ENCODE measurements at regions not wholly inside any gene's neighbourhood (a gene's known extent, or its start where the extent isn't known, plus 50 kb on each side); places are given as distances from the start of the nearest gene placed in this dataset.
A peak's percentile ranks its signal among the peaks of the same experiment; 100 is the strongest.
"Not testable (repeated sequence)": the region's sequence is repeated elsewhere in the genome, so short reads cannot be mapped to it uniquely, and the experiment has no call there.

DNA sequence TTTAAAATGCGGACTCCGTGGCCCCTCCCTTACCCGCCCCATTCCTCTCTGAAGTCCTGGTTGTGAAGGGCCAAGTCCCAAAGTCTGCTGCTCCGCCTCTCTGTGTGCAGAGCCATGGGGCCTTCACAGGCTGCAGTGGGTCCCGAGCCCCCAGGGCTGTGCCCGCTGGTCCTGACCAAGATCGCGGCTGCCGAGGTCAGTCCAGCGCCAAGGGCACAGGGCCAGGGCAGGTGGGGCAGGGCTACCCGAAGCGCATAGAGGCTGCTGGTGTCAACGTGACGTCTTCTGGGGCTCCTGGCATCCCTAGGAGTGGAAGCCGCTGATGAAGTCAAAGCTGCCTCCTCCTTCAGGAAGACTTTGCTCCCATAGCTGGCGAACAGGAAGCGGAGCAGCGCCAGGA lies 858.8 kb downstream of the TUBA3C start:
- DNase-seq; ATAC-seq; intact Hi-C loops (cut with DNase I, micrococcal nuclease): not testable (repeated sequence)

DNA sequence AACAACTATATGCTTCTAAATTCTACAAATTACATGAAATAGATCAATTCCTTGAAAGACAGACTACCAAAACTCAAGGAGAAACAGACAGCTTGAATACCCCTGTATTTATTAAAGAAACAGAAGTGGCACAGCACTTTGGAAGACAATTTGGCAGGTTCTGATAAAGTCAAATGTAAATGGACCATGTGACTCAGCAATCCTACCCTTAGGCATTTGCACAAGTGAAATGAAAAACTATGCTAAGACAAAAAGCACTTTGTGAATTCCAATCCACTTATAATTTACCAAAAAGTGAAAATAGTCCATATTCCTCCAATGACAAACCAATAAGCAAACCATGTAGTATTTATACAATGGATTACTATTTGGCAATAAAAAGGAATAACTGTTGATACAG lies 862.0 kb downstream of the TUBA3C start:
- DNase-seq; ATAC-seq; intact Hi-C loops (cut with DNase I, micrococcal nuclease): not testable (repeated sequence)

DNA sequence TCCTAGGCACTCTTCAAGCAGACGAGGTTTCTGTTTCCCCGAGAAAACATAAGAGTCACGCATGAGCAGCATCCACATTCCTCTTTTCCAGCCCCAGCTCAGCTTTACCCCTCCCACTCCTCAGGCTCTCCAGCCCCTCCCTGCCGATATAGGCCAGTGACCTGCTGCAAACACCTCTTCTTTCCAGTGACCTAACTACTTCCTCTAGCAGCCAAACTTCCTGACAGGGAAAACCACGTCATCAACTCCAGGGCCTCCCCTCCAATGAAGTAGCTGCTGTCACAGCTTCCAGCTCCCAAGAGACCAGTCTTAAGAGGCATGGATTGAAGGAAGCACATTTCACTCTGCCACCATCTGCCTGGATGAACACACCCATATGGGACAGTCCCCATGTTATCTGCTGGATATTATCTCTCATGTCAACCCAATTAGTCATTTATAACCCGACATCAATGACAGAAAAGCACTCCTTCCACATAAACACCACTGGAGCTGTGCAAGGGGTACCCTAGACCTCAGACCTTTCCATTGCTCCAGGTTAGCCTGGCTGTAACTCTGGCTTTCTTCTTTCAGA lies 878.3 kb downstream of the TUBA3C start:
- not testable (repeated sequence) for DNase-seq

DNA sequence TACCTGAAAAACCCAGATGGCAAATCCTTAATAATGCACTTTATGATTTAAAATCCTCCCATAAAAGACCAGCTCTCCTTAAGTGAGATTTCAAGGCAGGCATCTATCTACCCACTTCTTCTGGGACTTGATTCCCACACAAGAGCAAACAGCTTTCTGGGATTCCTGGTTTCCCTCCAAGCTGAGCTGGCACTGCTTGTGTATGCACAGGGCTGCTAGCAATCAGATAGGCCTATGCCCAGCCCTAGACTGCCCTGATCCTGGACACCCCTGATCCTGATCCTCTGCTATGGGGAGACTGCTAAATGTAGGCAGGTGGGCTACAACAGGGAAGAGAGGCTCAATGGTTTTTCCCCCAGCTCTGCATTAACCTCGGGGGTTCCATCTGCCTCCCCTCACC lies 880.7 kb downstream of the TUBA3C start:
- ATAC-seq; intact Hi-C loops (cut with DNase I, micrococcal nuclease): not testable (repeated sequence)

More for the DNA sequence above, 878.3 kb downstream of the TUBA3C start:
- ATAC-seq; intact Hi-C loops (cut with DNase I, micrococcal nuclease): not testable (repeated sequence)

DNA sequence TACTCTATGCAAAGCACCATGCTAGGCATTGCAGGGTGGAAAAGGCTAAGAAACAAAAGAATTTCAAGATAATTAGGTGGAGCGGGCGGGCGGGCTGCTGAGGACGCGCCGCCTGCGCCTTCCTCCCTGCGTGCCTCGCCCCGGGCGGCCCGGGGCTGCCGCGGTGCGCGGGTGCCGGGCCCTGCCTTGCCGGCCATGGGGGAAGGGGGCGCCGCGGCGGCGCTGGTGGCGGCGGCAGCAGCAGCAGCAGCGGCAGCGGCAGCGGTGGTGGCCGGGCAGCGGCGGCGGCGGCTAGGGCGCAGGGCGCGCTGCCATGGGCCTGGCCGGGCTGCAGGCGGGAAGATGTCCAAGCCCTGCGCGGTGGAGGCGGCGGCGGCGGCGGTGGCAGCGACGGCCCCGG lies 884.3 kb downstream of the TUBA3C start:
- intact Hi-C loops (cut with DNase I, micrococcal nuclease); DNase-seq; ATAC-seq: not testable (repeated sequence)

More for the DNA sequence above, 880.7 kb downstream of the TUBA3C start:
- not testable (repeated sequence) for DNase-seq

DNA sequence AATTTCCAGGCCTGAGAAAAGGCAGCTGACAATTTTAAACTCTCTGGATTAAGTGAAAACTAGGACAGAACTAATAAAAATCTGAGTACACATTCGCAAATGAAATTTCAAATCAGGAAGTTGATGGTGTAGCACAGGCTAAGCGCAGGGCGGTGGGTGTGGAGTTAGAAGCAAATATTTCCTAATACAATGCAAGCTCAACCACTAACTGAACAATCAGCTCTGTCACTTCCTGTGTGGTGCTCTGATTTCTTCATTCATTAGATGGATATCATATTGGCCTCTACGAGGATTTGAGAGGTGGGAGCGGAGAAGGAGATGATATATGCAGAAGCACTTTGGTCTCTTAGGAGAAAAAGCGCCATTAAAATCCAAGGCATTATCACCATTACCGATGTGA lies 885.0 kb downstream of the TUBA3C start:
- ATAC-seq; DNase-seq; intact Hi-C loops (cut with DNase I, micrococcal nuclease): not testable (repeated sequence)

DNA sequence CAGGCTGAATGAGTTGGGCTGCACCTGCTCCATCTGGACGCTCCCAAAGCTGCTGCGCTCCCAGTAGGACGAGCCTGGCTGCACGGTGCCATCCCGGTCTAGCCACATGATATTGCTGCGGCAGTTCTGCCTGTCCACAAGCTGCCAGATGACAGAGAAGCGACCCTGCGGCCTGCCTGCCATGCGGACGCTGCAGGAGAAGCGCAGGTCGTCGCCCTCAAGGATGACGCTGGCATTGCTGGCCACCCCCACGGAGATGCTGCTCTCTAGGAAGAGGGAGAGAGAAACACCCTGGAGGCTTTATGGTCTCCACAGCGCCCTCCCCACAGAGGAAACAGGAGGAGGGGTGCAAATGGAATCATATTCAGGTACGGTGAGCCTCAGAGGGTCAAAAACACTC lies 887.3 kb downstream of the TUBA3C start:
- ATAC-seq; intact Hi-C loops (cut with DNase I, micrococcal nuclease); DNase-seq: not testable (repeated sequence)

DNA sequence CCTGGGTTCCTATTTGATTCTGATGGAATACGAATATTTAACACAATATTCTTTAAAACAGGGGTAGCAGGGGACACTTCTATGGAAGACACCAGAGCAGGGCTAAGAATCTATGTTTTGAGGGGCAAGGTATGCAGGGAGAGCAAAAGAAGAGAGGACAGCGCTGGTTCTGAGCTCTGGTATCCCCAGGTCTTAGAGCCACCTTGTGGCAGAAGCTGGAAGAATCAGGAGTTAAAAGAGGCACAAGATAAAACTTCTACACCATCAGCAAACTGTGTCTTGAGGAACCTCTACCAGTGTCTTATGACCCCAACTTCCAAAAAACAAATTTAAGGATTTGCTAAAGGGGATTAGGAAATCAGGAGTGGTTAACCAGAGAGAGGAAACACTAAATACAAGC lies 894.8 kb downstream of the TUBA3C start:
- intact Hi-C loops (cut with DNase I, micrococcal nuclease); DNase-seq: not testable (repeated sequence)
- peak; percentile 64 for ATAC-seq

DNA sequence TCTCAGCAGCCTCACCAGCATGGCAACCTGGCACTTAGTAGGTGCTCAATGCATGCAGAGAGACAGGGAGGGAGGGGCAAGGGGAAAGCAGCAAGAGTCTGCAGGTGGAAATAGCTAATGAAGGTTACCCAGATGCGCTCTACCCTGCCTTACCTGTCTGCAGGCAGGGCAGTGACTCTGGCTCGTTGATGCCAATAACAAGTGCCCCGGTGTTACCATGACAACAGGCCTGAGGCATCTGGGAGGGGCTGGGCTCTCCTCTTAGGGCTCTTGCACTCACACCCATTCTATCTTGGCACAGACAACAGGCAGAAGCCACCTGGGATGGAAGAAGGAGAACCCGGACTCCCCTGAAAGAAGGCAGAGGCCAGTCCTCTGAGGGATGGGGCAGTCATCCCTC lies 896.0 kb downstream of the TUBA3C start:
- intact Hi-C loops (cut with DNase I, micrococcal nuclease); ATAC-seq; DNase-seq: not testable (repeated sequence)

DNA sequence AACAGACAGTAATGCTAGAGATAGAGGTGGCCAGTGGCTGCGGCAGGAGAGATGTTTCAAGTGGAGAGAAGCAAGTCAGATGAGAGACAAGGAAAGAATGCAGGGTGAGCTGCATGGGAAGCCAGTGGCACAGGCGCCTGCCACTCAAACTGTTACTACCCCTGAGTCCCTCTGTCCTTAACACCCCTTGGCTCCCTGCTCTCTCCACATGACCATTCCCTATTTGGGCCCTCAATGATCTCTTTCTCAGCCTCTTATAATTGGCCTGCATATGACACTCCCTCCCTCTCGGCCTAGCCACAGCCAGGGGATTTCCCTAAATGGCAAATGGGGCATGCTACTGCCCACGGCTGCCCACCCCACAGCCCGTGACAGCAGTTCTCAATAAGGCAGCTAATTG lies 897.6 kb downstream of the TUBA3C start:
- intact Hi-C loops (cut with DNase I, micrococcal nuclease); ATAC-seq; DNase-seq: not testable (repeated sequence)

DNA sequence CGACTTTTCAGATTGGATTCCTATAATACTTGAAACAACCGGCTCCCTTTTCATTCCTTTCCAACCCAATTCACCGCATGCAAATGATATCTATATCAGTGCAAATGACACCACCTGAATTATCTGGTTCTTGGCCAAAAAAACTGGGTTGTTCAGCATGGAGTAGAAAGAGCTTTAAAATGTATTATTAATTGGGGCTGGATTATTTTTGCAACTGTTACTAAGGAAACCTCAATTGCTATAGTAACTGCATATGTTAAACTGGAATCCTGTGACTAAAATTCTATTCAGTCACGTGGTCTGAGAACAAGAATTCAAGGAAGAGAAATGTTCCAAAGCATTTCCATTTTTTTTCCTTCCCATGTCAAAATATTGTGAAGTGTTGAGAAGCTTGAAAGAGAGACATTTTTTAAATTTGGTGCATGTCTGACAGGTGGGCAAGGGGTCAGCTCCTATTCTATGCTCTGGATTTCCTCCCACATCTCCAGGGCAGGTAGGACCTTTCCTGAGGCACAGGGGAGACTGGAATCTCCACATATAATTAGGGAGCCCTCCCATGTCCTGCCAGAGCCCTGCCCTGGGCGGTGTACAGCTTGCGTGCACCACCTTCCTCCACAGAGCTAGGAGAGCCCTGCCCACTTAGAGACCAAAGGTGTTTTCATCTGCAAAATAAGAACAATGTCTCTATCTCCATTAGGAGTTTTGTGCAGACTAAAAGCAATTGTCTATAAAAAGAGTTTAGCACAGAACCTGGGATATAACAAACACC lies 899.6 kb downstream of the TUBA3C start:
- peak; percentile 65 for ATAC-seq
- DNase-seq; intact Hi-C loops (cut with DNase I, micrococcal nuclease): not testable (repeated sequence)

DNA sequence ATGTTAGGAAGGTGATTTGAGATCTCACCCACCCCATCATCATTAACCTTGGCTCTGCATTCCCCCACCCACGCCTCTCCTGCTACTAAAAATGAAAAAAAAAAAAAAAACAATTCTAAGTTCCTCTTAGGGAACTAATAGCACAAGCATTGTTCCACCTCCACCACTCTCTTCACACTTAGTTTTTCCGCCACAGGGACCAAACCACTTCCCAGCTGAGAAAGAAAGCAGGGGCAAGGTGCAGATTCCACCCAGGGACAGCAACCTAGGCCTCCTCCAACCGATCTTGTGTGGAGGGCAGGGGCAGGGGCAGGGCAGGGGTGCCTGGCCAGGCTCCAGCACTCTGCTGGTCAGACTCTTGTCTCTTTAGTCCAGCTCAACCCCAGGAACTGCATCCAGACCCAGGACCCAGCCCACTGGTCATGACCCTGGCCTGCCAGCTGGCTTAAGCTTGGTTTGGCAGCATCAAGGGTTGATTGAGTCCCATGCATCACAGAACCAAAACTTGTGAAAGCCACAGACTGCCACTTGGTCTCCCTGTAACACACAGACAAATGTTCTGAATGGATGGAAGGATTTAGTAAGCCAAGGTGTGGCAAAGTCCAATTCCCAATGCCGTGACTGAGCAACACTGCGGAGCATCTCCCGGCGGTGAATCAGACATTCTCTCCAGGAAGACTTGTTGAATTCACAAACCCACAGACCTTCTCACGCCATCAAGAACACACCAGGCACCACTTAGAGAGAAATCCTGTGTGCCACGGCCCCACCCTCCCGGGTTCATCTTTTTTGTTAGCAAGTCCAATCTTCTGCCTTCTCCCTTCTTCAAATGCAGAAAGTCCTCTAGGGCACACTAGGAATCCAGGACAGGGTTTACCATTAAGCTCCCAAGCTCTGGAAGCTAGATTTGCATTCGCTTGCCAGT lies 900.5 kb downstream of the TUBA3C start:
- not testable (repeated sequence) for ATAC-seq

DNA sequence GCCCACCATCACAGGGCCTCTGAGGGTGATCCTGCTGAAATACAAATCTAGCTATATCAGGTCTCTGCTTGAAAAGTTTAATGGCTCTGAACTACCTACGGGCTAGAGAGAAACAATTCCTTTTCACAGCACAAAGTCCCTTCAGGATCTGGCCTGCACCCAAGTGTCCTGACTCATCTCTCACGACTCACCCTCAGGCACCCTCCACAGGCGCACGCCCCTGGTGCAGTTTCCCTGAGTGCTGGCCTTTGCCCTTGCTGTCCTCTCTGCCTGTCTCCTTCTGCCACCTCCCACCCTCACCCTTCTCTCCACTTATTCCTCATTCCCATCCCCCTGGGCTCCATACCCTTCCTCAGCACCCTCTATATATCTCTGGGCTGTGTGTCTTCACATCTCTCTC lies 901.7 kb downstream of the TUBA3C start:
- ATAC-seq, result peak; percentile 81
- DNase-seq; intact Hi-C loops (cut with DNase I, micrococcal nuclease): not testable (repeated sequence)

More for the DNA sequence above, 900.5 kb downstream of the TUBA3C start:
- intact Hi-C loops (cut with DNase I, micrococcal nuclease); DNase-seq: not testable (repeated sequence)

DNA sequence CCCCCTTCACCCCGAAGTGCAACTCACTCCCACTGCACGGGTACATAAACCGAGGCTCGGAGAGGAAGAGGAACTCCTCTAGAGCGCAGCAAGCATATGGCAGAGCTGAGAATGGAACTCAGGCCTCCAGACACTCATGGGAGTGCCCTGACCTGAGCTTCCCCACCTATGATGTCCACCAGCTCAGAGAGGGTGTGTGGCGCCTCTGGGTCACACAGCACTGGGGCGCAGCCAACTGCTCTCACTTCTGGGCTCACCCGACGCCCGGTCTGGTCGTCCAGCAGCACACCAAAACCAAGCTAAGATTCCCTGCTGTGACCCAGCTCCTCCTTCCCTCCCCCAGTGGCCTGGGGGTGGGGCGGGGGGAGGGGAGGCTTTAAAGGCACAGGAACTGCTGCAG lies 904.3 kb downstream of the TUBA3C start:
- DNase-seq, result not testable (repeated sequence)

DNA sequence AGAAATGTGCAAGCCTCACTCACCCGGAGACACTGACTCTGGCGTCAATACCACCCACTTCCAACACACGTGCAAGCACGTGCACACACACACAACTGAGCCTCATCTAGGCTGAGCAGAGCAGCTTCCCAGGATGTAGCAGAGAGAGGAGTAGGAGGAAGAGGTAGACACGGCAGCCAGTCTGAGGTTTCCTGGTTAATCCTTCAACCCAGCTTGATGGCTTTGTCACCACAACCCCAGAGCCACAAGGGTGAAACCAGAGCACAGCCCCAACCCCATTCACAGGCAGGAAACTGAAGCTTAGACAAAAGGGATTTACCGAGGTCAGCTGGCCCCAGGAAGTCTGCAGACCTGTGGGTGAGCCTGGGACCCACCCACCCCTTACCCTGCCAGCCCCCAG lies 905.3 kb downstream of the TUBA3C start:
- intact Hi-C loops (cut with DNase I, micrococcal nuclease); DNase-seq: not testable (repeated sequence)
- peak; percentile 23 for ATAC-seq

More for the DNA sequence above, 904.3 kb downstream of the TUBA3C start:
- intact Hi-C loops (cut with DNase I, micrococcal nuclease); ATAC-seq: not testable (repeated sequence)

DNA sequence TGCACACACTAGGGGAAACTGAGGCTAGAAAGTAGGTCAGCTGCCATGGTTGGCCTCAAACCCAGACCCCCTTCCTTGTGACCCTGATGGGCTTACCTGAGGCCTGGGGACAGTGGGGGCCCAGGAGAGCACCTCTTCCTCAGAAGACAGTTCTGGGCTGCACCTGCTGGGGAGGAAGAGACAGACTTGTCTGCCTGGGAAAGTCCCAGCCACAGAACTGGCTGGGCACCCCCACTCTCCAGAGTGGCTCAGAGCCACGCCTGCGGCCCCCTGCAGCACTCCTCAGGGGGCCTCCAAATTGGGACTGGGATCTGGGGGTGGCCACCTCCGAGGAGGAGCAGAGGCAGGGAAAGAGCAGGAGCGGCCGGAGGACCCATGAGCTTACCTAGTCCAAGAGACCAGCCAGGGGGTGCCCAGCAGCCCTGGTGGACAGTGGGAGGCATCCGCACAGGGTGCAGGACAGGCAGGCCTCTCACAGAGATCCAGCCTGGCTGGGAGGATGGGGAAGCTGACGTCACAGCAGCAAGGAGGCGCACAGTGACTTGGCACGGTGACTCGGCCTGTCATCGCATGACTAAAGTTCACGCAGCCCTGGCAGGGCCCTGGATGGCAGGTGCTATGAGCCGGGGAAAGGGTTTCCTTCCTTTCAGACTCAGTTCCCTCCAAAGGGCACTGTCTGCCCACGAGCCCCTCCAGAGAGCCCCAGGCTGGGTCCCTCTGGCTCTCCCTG lies 907.7 kb downstream of the TUBA3C start:
- peak; percentile 44 for ATAC-seq
- intact Hi-C loops (cut with DNase I, micrococcal nuclease); DNase-seq: not testable (repeated sequence)

DNA sequence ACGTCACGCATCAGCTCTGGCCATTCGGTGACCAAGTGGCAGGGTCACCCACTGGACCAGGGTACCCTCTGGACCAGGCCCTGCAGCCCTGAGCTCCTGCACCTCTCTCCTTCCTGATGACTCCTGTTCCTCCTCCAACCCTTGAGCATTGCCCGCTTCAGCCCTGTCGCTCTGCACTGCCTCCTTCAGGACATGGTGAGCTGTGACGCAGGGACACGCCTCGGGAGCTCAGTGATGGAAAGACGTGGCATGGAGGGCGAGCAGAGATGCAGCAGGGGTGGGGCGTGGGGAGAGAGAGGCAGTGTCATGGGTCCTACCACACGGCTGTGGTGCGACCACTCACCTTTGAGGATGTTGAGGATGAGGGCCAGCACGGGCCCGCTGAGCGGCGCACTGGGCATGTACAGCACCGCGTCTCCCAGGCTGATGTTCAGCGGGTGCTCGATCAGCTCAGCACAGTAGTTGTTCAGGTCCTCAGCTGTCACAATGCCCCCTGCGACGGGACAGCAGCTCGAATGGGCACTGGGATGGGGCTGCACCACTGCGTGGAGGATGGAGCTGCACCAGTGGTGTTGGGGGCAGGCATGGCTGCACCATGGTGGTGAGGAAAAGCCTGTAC lies 922.7 kb downstream of the TUBA3C start:
- DNase-seq; ATAC-seq; intact Hi-C loops (cut with DNase I, micrococcal nuclease): not testable (repeated sequence)

DNA sequence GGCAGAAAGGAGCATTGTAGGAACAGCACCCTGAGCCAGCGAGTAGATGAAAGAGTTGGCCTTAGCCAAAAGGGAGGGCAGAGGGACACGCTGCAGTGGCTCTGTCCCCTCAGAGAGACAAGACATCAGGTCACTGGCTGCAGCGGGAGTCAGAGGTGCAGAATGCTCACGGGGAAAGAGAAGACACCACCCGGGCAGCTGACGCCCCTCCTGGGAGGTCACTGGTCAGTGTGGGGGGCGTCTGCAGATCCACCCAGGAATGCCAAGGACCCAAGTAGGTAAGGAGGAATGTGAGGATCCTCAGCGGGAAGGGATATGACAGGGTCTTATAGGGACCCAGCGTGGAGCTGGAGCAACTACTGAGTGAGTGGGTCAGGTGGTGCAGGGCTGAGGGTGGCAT lies 923.9 kb downstream of the TUBA3C start:
- DNase-seq; intact Hi-C loops (cut with DNase I, micrococcal nuclease); ATAC-seq: not testable (repeated sequence)

Data from left colon (tissue), 2 donors.